GM12891 (cell line): ENCODE measurements at regions not wholly inside any gene's neighbourhood (a gene's known extent, or its start where the extent isn't known, plus 50 kb on each side); places are given as distances from the start of the nearest gene placed in this dataset.

ENCODE experiments used
- PAX5 ChIP-seq: IDR thresholded peaks from 2 replicates; pipeline ENCODE4 v1.6.1; 2011; ENCODE audit warnings: low read length, moderate library complexity, mild to moderate bottlenecking; ENCODE audit not compliant: insufficient read depth, severe bottlenecking
- POLR2A ChIP-seq: IDR thresholded peaks from 2 replicates; pipeline ENCODE4 v1.6.1; 2011; ENCODE audit warnings: low read depth, low read length, control low read depth
- POLR2AphosphoS5 ChIP-seq: IDR thresholded peaks from 2 replicates; pipeline ENCODE4 v1.6.1; 2011; ENCODE audit warnings: low read depth, low read length, control low read depth
- POU2F2 ChIP-seq: IDR thresholded peaks from 2 replicates; pipeline ENCODE4 v1.6.1; 2011; ENCODE audit warnings: low read depth, mild to moderate bottlenecking, control low read depth, low read length, moderate library complexity
- SPI1 ChIP-seq: IDR thresholded peaks from 2 replicates; pipeline ENCODE4 v1.6.1; 2011; ENCODE audit warnings: low read depth, low read length, control low read depth
- TAF1 ChIP-seq: IDR thresholded peaks from 2 replicates; pipeline ENCODE4 v1.6.1; 2011; ENCODE audit warnings: low read depth, low read length, control low read depth

DNA sequence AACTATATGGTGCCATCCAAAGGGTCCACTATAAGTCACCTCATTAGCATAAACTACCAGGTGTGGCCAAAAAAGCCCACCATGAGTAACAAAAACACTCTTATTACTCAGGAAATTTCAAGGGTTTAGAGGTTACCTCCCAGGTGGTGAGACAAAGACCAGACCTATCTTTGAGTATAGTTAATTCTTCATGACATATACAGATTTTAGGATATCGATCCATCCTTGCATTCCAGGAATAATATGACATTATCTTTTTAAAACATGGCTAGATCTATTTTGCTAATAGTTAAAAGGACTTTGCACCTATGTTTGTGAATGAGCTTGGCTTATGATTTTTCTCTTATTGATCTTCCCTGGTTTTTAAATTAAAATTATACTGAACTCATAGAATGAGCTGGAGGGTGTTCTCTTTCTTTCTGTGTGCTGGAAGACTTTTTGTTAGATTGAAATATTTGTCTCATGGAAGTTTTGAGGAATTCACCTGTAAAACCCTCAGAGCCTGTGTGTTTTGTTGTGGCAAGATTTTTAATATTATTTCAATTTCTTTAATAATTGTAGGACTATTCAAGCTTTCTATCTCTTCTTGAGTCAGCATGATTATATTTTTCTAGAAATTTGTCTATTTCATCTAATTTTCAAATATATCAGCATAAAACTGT is 138.7 kb upstream of the SLC45A1 start:
- TF ChIP-seq POLR2A (no peak), POLR2AphosphoS5 (no peak), TAF1 (no peak), PAX5 (no peak), SPI1 (no peak), POU2F2 (no peak)
